ENCODE measurements at regions not wholly inside any gene's neighbourhood (a gene's known extent, or its start where the extent isn't known, plus 50 kb on each side); places are given as distances from the start of the nearest gene placed in this dataset.

DNA sequence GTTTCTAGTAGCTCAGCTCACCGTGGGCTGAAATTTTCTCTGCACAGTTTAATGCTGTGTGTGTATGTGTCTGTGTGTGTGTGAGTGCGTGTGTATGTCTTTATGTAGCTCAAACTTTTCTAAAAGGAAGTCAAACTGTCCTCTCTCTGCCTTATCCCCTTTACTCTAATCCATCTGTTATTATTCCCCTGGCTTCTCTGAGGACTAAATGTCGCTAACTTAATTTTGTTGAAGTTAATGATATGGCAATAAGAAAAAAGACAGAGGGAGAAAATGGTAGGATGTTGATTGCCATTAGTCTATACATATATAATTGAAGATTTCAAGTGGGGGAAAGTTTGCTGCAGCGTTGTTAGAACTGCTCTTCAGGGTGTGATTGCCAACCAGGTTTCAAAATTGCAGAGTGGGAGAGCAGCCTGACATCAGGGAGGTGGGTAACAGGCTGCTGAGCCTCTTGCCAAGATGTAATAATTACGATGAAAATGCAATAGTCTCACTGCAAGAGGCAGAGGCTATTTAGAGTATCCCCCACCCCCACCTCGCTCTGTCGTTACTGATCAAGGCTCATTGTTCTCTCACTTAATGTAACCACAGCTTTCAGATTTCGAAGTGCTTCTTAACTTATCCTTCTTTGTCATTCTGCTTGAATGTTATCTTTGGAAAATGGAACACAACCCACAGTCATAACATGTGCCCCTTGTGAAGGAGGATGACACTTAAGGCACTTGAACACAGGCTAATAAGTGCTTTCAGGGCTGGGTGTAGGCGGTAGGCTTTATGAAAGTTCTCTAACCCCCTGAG is 559.0 kb upstream of the PLXNA2 start:
- no peak overlapping the region for H3K4me2 ChIP-seq (ENCODE audit: low read depth, low read length, poor library complexity, severe bottlenecking)
- no peaks in the 10 kb centered on the region for H3K27me3 ChIP-seq (ENCODE audit: insufficient read depth, low read length, poor library complexity, severe bottlenecking)
- no peak for TF ChIP-seq EZH2phosphoT487 (IDR thresholded peaks at IDR 0.05; ENCODE audit: borderline replicate concordance)
- TF ChIP-seq, protein P1, sequence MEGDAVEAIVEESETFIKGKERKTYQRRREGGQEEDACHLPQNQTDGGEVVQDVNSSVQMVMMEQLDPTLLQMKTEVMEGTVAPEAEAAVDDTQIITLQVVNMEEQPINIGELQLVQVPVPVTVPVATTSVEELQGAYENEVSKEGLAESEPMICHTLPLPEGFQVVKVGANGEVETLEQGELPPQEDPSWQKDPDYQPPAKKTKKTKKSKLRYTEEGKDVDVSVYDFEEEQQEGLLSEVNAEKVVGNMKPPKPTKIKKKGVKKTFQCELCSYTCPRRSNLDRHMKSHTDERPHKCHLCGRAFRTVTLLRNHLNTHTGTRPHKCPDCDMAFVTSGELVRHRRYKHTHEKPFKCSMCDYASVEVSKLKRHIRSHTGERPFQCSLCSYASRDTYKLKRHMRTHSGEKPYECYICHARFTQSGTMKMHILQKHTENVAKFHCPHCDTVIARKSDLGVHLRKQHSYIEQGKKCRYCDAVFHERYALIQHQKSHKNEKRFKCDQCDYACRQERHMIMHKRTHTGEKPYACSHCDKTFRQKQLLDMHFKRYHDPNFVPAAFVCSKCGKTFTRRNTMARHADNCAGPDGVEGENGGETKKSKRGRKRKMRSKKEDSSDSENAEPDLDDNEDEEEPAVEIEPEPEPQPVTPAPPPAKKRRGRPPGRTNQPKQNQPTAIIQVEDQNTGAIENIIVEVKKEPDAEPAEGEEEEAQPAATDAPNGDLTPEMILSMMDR (conservative IDR thresholded peaks at IDR 0.05; ENCODE audit: low read length): no peak
- H3K4me3 ChIP-seq (ENCODE audit: low read length, poor library complexity, severe bottlenecking): no peak overlapping the region
- no peaks in the 10 kb centered on the region for H3F3A ChIP-seq (ENCODE audit: low read depth)
- no peaks in the 10 kb centered on the region for H3K9me2 ChIP-seq (replicated peaks; ENCODE audit: low read depth, low read length)
- H3K4me1 ChIP-seq (ENCODE audit: insufficient read depth, low read length, poor library complexity, severe bottlenecking): no peaks in the 10 kb centered on the region
- H2AFZ ChIP-seq (ENCODE audit: low read length): no peak overlapping the region
- no peaks in the 10 kb centered on the region for H3K36me3 ChIP-seq (ENCODE audit: insufficient read depth, low read length)
- H4K20me1 ChIP-seq (ENCODE audit: insufficient read depth, low read length, poor library complexity, severe bottlenecking): no peaks in the 10 kb centered on the region
- H3K9ac ChIP-seq (ENCODE audit: low read depth, low read length, poor library complexity, severe bottlenecking): no peak overlapping the region
- no peaks in the 10 kb centered on the region for H3K79me2 ChIP-seq (ENCODE audit: insufficient read depth, low read length)
- H3K9me3 ChIP-seq (ENCODE audit: insufficient read depth, low read depth, low read length): no peaks in the 10 kb centered on the region

DNA sequence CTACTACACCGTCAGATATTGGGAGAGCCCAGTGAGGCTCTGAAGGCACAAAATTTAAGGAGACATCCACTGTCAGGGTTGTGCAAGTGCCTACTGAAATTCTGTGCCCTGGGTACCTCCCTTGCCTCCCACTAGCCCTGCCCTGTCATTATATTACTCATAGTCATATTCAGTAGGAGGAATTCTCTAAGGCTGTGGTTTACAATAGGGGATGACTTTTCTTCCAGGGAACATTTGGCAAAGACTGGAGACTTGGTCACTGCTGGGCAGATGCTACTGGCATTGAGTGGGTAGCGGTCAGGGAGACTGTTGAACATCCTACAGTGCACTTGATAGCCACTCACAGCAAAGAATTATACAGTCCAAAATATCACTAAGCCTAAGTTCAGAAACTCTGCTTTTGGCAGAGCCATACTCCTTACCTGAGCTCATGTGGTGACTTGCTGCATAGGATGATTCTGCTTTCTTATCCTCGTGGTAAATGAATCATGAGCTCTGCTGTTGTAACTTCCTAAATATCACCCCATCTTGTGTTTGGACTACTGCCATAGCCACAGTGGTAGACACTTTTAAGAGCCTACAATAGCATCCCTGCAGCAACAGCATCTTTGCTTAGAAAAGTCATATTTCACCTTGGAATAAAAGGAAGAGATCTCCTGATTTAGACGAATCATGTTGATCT is 563.4 kb upstream of the PLXNA2 start:
- H2AFZ ChIP-seq (ENCODE audit: low read length): no peak overlapping the region
- H3K4me1 ChIP-seq (ENCODE audit: insufficient read depth, low read length, poor library complexity, severe bottlenecking): no peaks in the 10 kb centered on the region
- H3K4me3 ChIP-seq (ENCODE audit: low read length, poor library complexity, severe bottlenecking): no peak overlapping the region
- H3K9me2 ChIP-seq (replicated peaks; ENCODE audit: low read depth, low read length): no peaks in the 10 kb centered on the region
- H3K27me3 ChIP-seq (ENCODE audit: insufficient read depth, low read length, poor library complexity, severe bottlenecking): no peaks in the 10 kb centered on the region
- no peak overlapping the region for H3K4me2 ChIP-seq (ENCODE audit: low read depth, low read length, poor library complexity, severe bottlenecking)
- H3K9ac ChIP-seq (ENCODE audit: low read depth, low read length, poor library complexity, severe bottlenecking): no peak overlapping the region
- H3K79me2 ChIP-seq (ENCODE audit: insufficient read depth, low read length): no peaks in the 10 kb centered on the region
- no peaks in the 10 kb centered on the region for H4K20me1 ChIP-seq (ENCODE audit: insufficient read depth, low read length, poor library complexity, severe bottlenecking)
- H3K36me3 ChIP-seq (ENCODE audit: insufficient read depth, low read length): no peaks in the 10 kb centered on the region
- H3K9me3 ChIP-seq (ENCODE audit: insufficient read depth, low read depth, low read length): no peaks in the 10 kb centered on the region
- no peaks in the 10 kb centered on the region for H3F3A ChIP-seq (ENCODE audit: low read depth)
- TF ChIP-seq EZH2phosphoT487 (IDR thresholded peaks at IDR 0.05; ENCODE audit: borderline replicate concordance): no peak
- TF ChIP-seq, protein P1 (conservative IDR thresholded peaks at IDR 0.05; ENCODE audit: low read length): no peak

DNA sequence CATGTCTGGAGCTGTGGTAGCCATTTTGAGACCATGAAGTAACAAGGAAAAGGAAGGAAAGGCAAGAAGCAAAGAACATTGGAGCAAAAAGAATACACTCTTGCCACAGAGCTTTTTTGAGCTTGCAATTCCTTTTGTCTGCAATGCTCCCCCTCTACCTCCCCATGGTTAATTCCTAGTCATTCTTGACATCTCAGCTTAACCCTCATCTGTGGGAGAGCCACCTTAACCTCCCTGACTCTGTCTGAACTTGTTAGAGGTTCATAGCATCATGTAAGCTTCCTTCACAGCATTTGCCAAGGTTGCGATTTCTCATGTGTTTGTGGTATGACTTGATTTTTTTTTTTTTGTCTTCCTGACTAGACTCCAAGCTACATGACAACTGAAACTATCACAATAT is 564.1 kb upstream of the PLXNA2 start:
- Histone ChIP-seq H3K4me1 (ENCODE audit: insufficient read depth, low read length, poor library complexity, severe bottlenecking) (no peaks in the 10 kb centered on the region), H3K9me2 (replicated peaks; ENCODE audit: low read depth, low read length) (no peaks in the 10 kb centered on the region), H4K20me1 (ENCODE audit: insufficient read depth, low read length, poor library complexity, severe bottlenecking) (no peaks in the 10 kb centered on the region), H3K9me3 (ENCODE audit: insufficient read depth, low read depth, low read length) (no peaks in the 10 kb centered on the region), H3K27me3 (ENCODE audit: insufficient read depth, low read length, poor library complexity, severe bottlenecking) (no peaks in the 10 kb centered on the region), H3K4me2 (ENCODE audit: low read depth, low read length, poor library complexity, severe bottlenecking) (no peak overlapping the region), H3F3A (ENCODE audit: low read depth) (no peaks in the 10 kb centered on the region), H3K9ac (ENCODE audit: low read depth, low read length, poor library complexity, severe bottlenecking) (no peak overlapping the region), H3K36me3 (ENCODE audit: insufficient read depth, low read length) (no peaks in the 10 kb centered on the region), H3K79me2 (ENCODE audit: insufficient read depth, low read length) (no peaks in the 10 kb centered on the region), H3K4me3 (ENCODE audit: low read length, poor library complexity, severe bottlenecking) (no peak overlapping the region), H2AFZ (ENCODE audit: low read length) (no peak overlapping the region)
- TF ChIP-seq EZH2phosphoT487 (IDR thresholded peaks at IDR 0.05; ENCODE audit: borderline replicate concordance): no peak
- TF ChIP-seq, protein P1 (conservative IDR thresholded peaks at IDR 0.05; ENCODE audit: low read length): no peak

Data from Loucy (cell line).